Gastrocnemius medialis (tissue), 4 donors: ENCODE measurements at regions not wholly inside any gene's neighbourhood (a gene's known extent, or its start where the extent isn't known, plus 50 kb on each side); places are given as distances from the start of the nearest gene placed in this dataset.

Experiments used
- ATAC-seq, 2 donors: fragments of 150-250 bp; one replicate each; pipeline ENCODE4 v1.9.1; 2016
- DNase-seq, 2 donors: peaks; one replicate each; pipeline ENCODE4 v3.0.0-alpha.2; 2019
- H3K27ac ChIP-seq, 4 donors: fragments of 200-600 bp; sonication (generic); 1 replicate in 1 of 4; 2 replicates in 3 of 4; pipeline ENCODE4 v1.5.1; 2016 to 2018; ENCODE audit warnings: mild to moderate bottlenecking in 2 of 4, moderate library complexity in 1 of 4
- H3K27me3 ChIP-seq, 3 donors: fragments of 200-600 bp; sonication (generic) in 2 of 3; 1 replicate in 1 of 3; 2 replicates in 2 of 3; pipeline versions ENCODE4 v1.5.1 to v1.6.0; 2016 to 2019; ENCODE audit warnings: mild to moderate bottlenecking in 1 of 3, moderate library complexity in 1 of 3
- H3K36me3 ChIP-seq, 2 donors: fragments of 200-600 bp; sonication (generic) in 1 of 2; one replicate each; pipeline ENCODE4 v1.5.1; 2017 to 2018
- H3K4me1 ChIP-seq, 2 donors: fragments of 200-600 bp; sonication (generic) in 1 of 2; one replicate each; pipeline ENCODE4 v1.5.1; 2016 to 2017; ENCODE audit warnings: mild to moderate bottlenecking in 2 of 2
- H3K4me3 ChIP-seq, 4 donors: fragments of 200-600 bp; sonication (generic) in 3 of 4; 1 replicate in 1 of 4; 2 replicates in 3 of 4; pipeline ENCODE4 v1.5.1; 2016 to 2019; ENCODE audit warnings: mild to moderate bottlenecking in 2 of 4
- H3K9me3 ChIP-seq, 3 donors: fragments of 200-600 bp; sonication (generic) in 2 of 3; 1 replicate in 1 of 3; 2 replicates in 2 of 3; pipeline ENCODE4 v1.5.1; 2016 to 2019
- CTCF ChIP-seq, 5 experiments: fragments of 450-650 bp in 3 of 5; fragments of 200-600 bp in 2 of 5; sonication (generic) in 2 of 5; IDR thresholded peaks in 4 of 5; conservative IDR thresholded peaks in 1 of 5; 1 replicate in 4 of 5; 2 replicates in 1 of 5; pipeline ENCODE4 v1.5.1; 2016 to 2019; ENCODE audit warnings: antibody characterized with exemption in 5 of 5, mild to moderate bottlenecking in 3 of 5, moderate library complexity in 3 of 5
- POLR2A ChIP-seq, 2 donors: fragments of 450-650 bp; IDR thresholded peaks; one replicate each; pipeline ENCODE4 v1.6.1; 2017; ENCODE audit warnings: antibody characterized with exemption in 2 of 2, mild to moderate bottlenecking in 2 of 2, moderate library complexity in 2 of 2
- in situ Hi-C, 4 donors: fragments of 200-750 bp; cut with MboI; loops; one replicate each; pipeline versions ENCODE4 v1.15.0 to v1.8.0; 2017; ENCODE audit warnings: low sequenced_read_pairs in 4 of 4
- intact Hi-C: fragments of 100-400 bp; cut with DNase I; formaldehyde crosslinking; loops from one replicate; pipeline ENCODE4 v1.15.1; 2023; ENCODE audit warnings: low total_unique reads

- H3K4me3 ChIP-seq: no peak overlapping the region
- in situ Hi-C loops: no loop called here
- no peak for TF ChIP-seq CTCF (IDR thresholded peaks at IDR 0.05 in 4 of 5, conservative IDR thresholded peaks at IDR 0.05 in 1 of 5)
- no peak for TF ChIP-seq POLR2A (IDR thresholded peaks at IDR 0.05)
- intact Hi-C loops: no loop called here
- H3K9me3 ChIP-seq: no peaks in the 10 kb centered on the region
- H3K27me3 ChIP-seq: no peaks in the 10 kb centered on the region
- H3K4me1 ChIP-seq: no peaks in the 10 kb centered on the region
- H3K27ac ChIP-seq: no peak overlapping the region
- H3K36me3 ChIP-seq: no peaks in the 10 kb centered on the region
- no peak for DNase-seq
- ATAC-seq: no peak
Observed at GRCh38 chr11:76257074-76257719, 50.9 kb upstream of the WNT11 start.

DNA sequence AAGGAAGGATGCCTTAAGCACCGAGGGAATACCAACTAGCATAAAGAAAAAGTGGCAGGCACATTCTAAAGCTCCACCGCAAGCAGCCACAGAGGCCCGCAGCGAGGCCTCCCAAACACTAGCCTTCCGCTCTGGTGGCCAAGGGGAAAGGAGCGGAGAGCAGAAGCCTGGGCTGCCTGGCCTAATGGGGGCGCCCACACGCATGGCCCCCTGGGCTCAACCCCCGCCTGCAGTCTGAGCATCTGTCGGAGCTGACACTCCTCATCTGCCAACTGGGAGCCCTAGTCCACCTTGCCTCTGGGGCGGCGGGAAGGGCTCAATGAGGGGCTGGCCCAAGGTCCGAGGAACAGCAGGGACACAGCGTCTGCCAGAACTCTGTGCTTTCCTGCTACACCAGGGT is 50.1 kb upstream of the WNT11 start:
- Histone ChIP-seq H3K36me3 (no peaks in the 10 kb centered on the region), H3K27me3 (no peaks in the 10 kb centered on the region), H3K4me3 (no peak overlapping the region), H3K27ac (no peak overlapping the region), H3K9me3 (no peaks in the 10 kb centered on the region), H3K4me1 (no peaks in the 10 kb centered on the region)
- intact Hi-C loops (no loop called here), in situ Hi-C loops (no loop called here)
- TF ChIP-seq CTCF (IDR thresholded peaks at IDR 0.05 in 4 of 5, conservative IDR thresholded peaks at IDR 0.05 in 1 of 5) (no peak), POLR2A (IDR thresholded peaks at IDR 0.05) (no peak)
- ATAC-seq (no peak), DNase-seq (no peak)
